Psoas muscle (tissue), 7 donors: ENCODE measurements at regions not wholly inside any gene's neighbourhood (a gene's known extent, or its start where the extent isn't known, plus 50 kb on each side); places are given as distances from the start of the nearest gene placed in this dataset.

Experiments
- ATAC-seq, 4 donors: fragments of 200-7000 bp; cut with Tn5 transposase; one replicate each; pipeline ENCODE4 v1.9.1; 2020; ENCODE audit warnings: moderate library complexity in 3 of 4, mild to moderate bottlenecking in 2 of 4
- DNase-seq, 2 donors: peaks; one replicate each; pipeline ENCODE4 v3.0.0-alpha.2; 2020
- H3K27ac ChIP-seq: fragments of 200-600 bp; one replicate; pipeline ENCODE4 v1.8.0; 2022
- H3K27me3 ChIP-seq, 3 donors: fragments of 200-600 bp in 1 of 3; one replicate each; pipeline versions ENCODE4 v1.6.1 to v1.8.0; 2013 to 2022; ENCODE audit warnings: low read length in 2 of 3, mild to moderate bottlenecking in 2 of 3, moderate library complexity in 1 of 3; ENCODE audit not compliant: insufficient read depth in 3 of 3
- H3K36me3 ChIP-seq, 2 donors: fragments of 200-600 bp in 1 of 2; one replicate each; pipeline versions ENCODE4 v1.6.1 to v1.8.0; 2013 to 2022; ENCODE audit warnings: low read depth in 1 of 2, mild to moderate bottlenecking in 1 of 2, moderate library complexity in 1 of 2; ENCODE audit not compliant: insufficient read depth in 1 of 2
- H3K4me1 ChIP-seq: fragments of 200-600 bp; one replicate; pipeline ENCODE4 v1.8.0; 2022
- H3K4me3 ChIP-seq: fragments of 200-600 bp; one replicate; pipeline ENCODE4 v1.8.0; 2022; ENCODE audit warnings: mild to moderate bottlenecking
- H3K9me3 ChIP-seq: fragments of 200-600 bp; one replicate; pipeline ENCODE4 v1.8.0; 2022
- WGBS, 3 donors: extraction: QIAGEN DNeasy Blood & Tissue Kit; methylation state at CpG; one replicate each; pipeline versions ENCODE4 v1.1.6 to v1.1.7; 2013; 5-methylcytosine and 5-hydroxymethylcytosine counted together
- intact Hi-C, 2 donors: fragments of 100-400 bp; cut with DNase I; formaldehyde crosslinking; loops; one replicate each; pipeline versions ENCODE4 v1.11.0 to v1.14.2; 2022
- TF ChIP-seq, protein P1 (sequence below): fragments of 200-600 bp; IDR thresholded peaks from one replicate; pipeline ENCODE4 v1.8.0; 2022; ENCODE audit warnings: antibody characterized with exemption
- donor health status: healthy with polysubstance abuse.
- donor health status: DM: no; HTN: no; CAD: no; lungs with moderate emphysema.
- donor health status: Bipolar disorder and iron deficiency.
- donor health status: healthy.
- donor health status: DM: yes; HTN: yes; CAD: no.
- donor health status: DM: no; HTN: no; CAD: no.
- donor health status: DM: yes; HTN: yes; CAD: no.

GRCh38 chr9:29339387-29339786 lies 1766.1 kb upstream of the C9orf72 start:
- DNase-seq (no peak), ATAC-seq (no peak)
- 49 to 51% (median 50%) methylated on average over 2 of the region's 2 CpGs for WGBS, 3 donors
- no peaks in the 10 kb centered on the region for H3K9me3 ChIP-seq
- no peak overlapping the region for H3K4me3 ChIP-seq
- H3K4me1 ChIP-seq, result no peaks in the 10 kb centered on the region
- intact Hi-C loops, result no loop called here
- no peaks in the 10 kb centered on the region for H3K36me3 ChIP-seq
- no peak overlapping the region for H3K27ac ChIP-seq
- H3K27me3 ChIP-seq, result no peaks in the 10 kb centered on the region
- TF ChIP-seq, protein P1, sequence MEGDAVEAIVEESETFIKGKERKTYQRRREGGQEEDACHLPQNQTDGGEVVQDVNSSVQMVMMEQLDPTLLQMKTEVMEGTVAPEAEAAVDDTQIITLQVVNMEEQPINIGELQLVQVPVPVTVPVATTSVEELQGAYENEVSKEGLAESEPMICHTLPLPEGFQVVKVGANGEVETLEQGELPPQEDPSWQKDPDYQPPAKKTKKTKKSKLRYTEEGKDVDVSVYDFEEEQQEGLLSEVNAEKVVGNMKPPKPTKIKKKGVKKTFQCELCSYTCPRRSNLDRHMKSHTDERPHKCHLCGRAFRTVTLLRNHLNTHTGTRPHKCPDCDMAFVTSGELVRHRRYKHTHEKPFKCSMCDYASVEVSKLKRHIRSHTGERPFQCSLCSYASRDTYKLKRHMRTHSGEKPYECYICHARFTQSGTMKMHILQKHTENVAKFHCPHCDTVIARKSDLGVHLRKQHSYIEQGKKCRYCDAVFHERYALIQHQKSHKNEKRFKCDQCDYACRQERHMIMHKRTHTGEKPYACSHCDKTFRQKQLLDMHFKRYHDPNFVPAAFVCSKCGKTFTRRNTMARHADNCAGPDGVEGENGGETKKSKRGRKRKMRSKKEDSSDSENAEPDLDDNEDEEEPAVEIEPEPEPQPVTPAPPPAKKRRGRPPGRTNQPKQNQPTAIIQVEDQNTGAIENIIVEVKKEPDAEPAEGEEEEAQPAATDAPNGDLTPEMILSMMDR, result no peak

DNA sequence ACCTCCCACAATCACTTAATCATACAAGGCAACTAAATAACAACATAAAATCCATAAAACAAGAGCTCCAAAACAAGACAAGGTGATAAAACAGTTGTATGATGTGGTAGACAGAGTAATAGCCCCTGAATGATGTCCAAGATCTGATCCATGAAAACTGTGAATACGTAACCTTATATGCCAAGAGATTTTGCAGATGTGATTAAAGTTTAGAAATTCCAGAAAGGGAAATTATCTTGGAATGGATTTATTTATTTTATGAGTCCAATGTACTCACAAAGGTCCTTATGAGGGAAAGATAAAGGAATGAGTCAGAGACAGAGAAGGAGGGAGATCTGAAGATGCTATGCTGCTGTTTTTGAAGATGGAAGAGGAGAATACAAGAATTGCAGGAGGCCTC lies 1775.7 kb upstream of the C9orf72 start:
- TF ChIP-seq, protein P1, result no peak
- intact Hi-C loops, result no loop called here

GRCh38 chr9:29389421-29389820 lies 1816.1 kb upstream of the C9orf72 start:
- no peak overlapping the region for H3K4me3 ChIP-seq
- H3K36me3 ChIP-seq, result no peaks in the 10 kb centered on the region
- no peak for ATAC-seq
- no peaks in the 10 kb centered on the region for H3K4me1 ChIP-seq
- no peak overlapping the region for H3K27ac ChIP-seq
- DNase-seq, result no peak
- no peaks in the 10 kb centered on the region for H3K9me3 ChIP-seq
- TF ChIP-seq, protein P1, result no peak
- 63 to 83% (median 81%) methylated on average over 1 of the region's 1 CpG for WGBS, 3 donors
- H3K27me3 ChIP-seq, result no peaks in the 10 kb centered on the region
- intact Hi-C loops, result no loop called here

More for the DNA sequence above, 1775.7 kb upstream of the C9orf72 start:
- DNase-seq, result no peak
- H3K4me1 ChIP-seq, result no peaks in the 10 kb centered on the region
- H3K4me3 ChIP-seq, result no peak overlapping the region
- no peaks in the 10 kb centered on the region for H3K36me3 ChIP-seq
- no peaks in the 10 kb centered on the region for H3K27me3 ChIP-seq
- H3K27ac ChIP-seq, result no peak overlapping the region
- H3K9me3 ChIP-seq, result no peaks in the 10 kb centered on the region
- no peak for ATAC-seq
- WGBS, 3 donors, result 59 to 71% (median 70%) methylated on average over 1 of the region's 1 CpG

GRCh38 chr9:29390859-29391258 lies 1817.6 kb upstream of the C9orf72 start:
- ATAC-seq (no peak), DNase-seq (no peak)
- TF ChIP-seq, protein P1, result no peak
- Histone ChIP-seq H3K36me3 (no peaks in the 10 kb centered on the region), H3K4me1 (no peaks in the 10 kb centered on the region), H3K4me3 (no peak overlapping the region), H3K9me3 (no peaks in the 10 kb centered on the region), H3K27me3 (no peaks in the 10 kb centered on the region), H3K27ac (no peak overlapping the region)
- 89 to 100% (median 94%) methylated on average over 1 of the region's 1 CpG for WGBS, 3 donors
- intact Hi-C loops, result no loop called here

DNA sequence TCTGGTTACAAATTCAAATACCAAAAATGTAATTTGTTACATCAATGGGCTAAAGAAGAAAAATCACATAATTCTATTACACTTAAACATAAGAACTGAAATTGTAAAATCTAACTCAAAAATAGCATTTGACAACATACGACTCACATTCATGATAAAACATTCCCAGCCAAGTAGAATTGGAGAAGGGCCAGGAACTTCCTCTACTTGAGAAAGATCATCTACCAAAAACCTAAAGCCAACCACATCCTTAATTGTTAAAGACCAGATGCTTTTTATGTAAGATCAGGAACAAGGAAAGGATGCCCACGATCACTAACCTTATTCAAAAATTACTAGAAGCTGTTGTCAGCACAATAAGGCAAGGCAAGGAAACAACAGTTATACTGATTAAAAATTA lies 1819.8 kb upstream of the C9orf72 start:
- Histone ChIP-seq H3K27ac (no peak overlapping the region), H3K36me3 (no peaks in the 10 kb centered on the region), H3K9me3 (no peaks in the 10 kb centered on the region), H3K4me3 (no peak overlapping the region), H3K27me3 (no peaks in the 10 kb centered on the region), H3K4me1 (no peaks in the 10 kb centered on the region)
- intact Hi-C loops, result no loop called here
- TF ChIP-seq, protein P1, result no peak
- WGBS, 3 donors, result 42 to 71% (median 61%) methylated on average over 2 of the region's 2 CpGs
- ATAC-seq (no peak), DNase-seq (no peak)
